ENCODE measurements at regions not wholly inside any gene's neighbourhood (a gene's known extent, or its start where the extent isn't known, plus 50 kb on each side); places are given as distances from the start of the nearest gene placed in this dataset.

GRCh38 chr9:16161483-16161882 lies 608.6 kb downstream of the CCDC171 start:
- DNase-seq = no peak
- WGBS, 2 donors = 72 to 83% methylated on average over 6 of the region's 6 CpGs
- Histone ChIP-seq H3K9me3 (no peaks in the 10 kb centered on the region), H3K4me1 (no peaks in the 10 kb centered on the region), H3K36me3 (no peaks in the 10 kb centered on the region), H3K27ac (no peak overlapping the region), H3K27me3 (no peaks in the 10 kb centered on the region), H3K4me3 (replicated peaks in 1 of 3) (no peak overlapping the region)
- TF ChIP-seq CTCF (IDR thresholded peaks at IDR 0.05) (no peak), POLR2A (IDR thresholded peaks at IDR 0.05) (no peak)
- intact Hi-C loops (cut with DNase I) = no loop called here

- intact Hi-C loops (cut with DNase I) = no loop called here
- Histone ChIP-seq H3K4me3 (replicated peaks in 1 of 3) (no peak overlapping the region), H3K27ac (no peak overlapping the region), H3K27me3 (no peaks in the 10 kb centered on the region), H3K9me3 (no peaks in the 10 kb centered on the region), H3K36me3 (no peaks in the 10 kb centered on the region), H3K4me1 (no peaks in the 10 kb centered on the region)
- TF ChIP-seq POLR2A (IDR thresholded peaks at IDR 0.05) (no peak), CTCF (IDR thresholded peaks at IDR 0.05) (no peak)
- WGBS, 2 donors = 90 to 96% methylated on average over 3 of the region's 3 CpGs
- DNase-seq = no peak
Observed at GRCh38 chr9:16170119-16170518, 617.3 kb downstream of the CCDC171 start.

GRCh38 chr9:16171911-16172310 lies 619.1 kb downstream of the CCDC171 start:
- H3K27ac ChIP-seq = no peak overlapping the region
- no peaks in the 10 kb centered on the region for H3K36me3 ChIP-seq
- no peaks in the 10 kb centered on the region for H3K9me3 ChIP-seq
- intact Hi-C loops (cut with DNase I) = no loop called here
- DNase-seq = no peak
- H3K4me1 ChIP-seq = no peaks in the 10 kb centered on the region
- H3K4me3 ChIP-seq (replicated peaks in 1 of 3) = no peak overlapping the region
- no peaks in the 10 kb centered on the region for H3K27me3 ChIP-seq
- TF ChIP-seq CTCF (IDR thresholded peaks at IDR 0.05) (no peak), POLR2A (IDR thresholded peaks at IDR 0.05) (no peak)
- 66 to 68% methylated on average over 6 of the region's 6 CpGs for WGBS, 2 donors

GRCh38 chr9:16172796-16173195 lies 620.0 kb downstream of the CCDC171 start:
- no peak overlapping the region for H3K4me3 ChIP-seq (replicated peaks in 1 of 3)
- no peak overlapping the region for H3K27ac ChIP-seq
- no peak for DNase-seq
- H3K36me3 ChIP-seq = no peaks in the 10 kb centered on the region
- intact Hi-C loops (cut with DNase I) = no loop called here
- H3K27me3 ChIP-seq = no peaks in the 10 kb centered on the region
- 59 to 72% methylated on average over 5 of the region's 5 CpGs for WGBS, 2 donors
- H3K9me3 ChIP-seq = no peaks in the 10 kb centered on the region
- TF ChIP-seq CTCF (IDR thresholded peaks at IDR 0.05) (no peak), POLR2A (IDR thresholded peaks at IDR 0.05) (no peak)
- no peaks in the 10 kb centered on the region for H3K4me1 ChIP-seq

- no peaks in the 10 kb centered on the region for H3K4me1 ChIP-seq
- H3K36me3 ChIP-seq = no peaks in the 10 kb centered on the region
- intact Hi-C loops (cut with DNase I) = no loop called here
- no peak overlapping the region for H3K27ac ChIP-seq
- no peak for TF ChIP-seq CTCF (IDR thresholded peaks at IDR 0.05)
- no peak for TF ChIP-seq POLR2A (IDR thresholded peaks at IDR 0.05)
- H3K9me3 ChIP-seq = no peaks in the 10 kb centered on the region
- no peak overlapping the region for H3K4me3 ChIP-seq (replicated peaks in 1 of 3)
- H3K27me3 ChIP-seq = no peaks in the 10 kb centered on the region
- DNase-seq = no peak
Observed at GRCh38 chr9:16174915-16175314, 622.1 kb downstream of the CCDC171 start.
